ENCODE measurements at regions not wholly inside any gene's neighbourhood (a gene's known extent, or its start where the extent isn't known, plus 50 kb on each side); places are given as distances from the start of the nearest gene placed in this dataset.

GRCh38 chr2:15049096-15049993, 416.8 kb downstream of the LRATD1 start:
- Histone ChIP-seq H3K27ac (no peak overlapping the region), H3K36me3 (replicated peaks in 1 of 2; ENCODE audit: insufficient read depth in 1 of 2, low read depth in 2 of 2) (no peaks in the 10 kb centered on the region), H3K4me3 (no peak overlapping the region), H3K4me1 (peaks cover 24% of the 10 kb centered on the region), H3K27me3 (no peaks in the 10 kb centered on the region), H3K9me3 (no peaks in the 10 kb centered on the region)
- TF ChIP-seq, protein P1, sequence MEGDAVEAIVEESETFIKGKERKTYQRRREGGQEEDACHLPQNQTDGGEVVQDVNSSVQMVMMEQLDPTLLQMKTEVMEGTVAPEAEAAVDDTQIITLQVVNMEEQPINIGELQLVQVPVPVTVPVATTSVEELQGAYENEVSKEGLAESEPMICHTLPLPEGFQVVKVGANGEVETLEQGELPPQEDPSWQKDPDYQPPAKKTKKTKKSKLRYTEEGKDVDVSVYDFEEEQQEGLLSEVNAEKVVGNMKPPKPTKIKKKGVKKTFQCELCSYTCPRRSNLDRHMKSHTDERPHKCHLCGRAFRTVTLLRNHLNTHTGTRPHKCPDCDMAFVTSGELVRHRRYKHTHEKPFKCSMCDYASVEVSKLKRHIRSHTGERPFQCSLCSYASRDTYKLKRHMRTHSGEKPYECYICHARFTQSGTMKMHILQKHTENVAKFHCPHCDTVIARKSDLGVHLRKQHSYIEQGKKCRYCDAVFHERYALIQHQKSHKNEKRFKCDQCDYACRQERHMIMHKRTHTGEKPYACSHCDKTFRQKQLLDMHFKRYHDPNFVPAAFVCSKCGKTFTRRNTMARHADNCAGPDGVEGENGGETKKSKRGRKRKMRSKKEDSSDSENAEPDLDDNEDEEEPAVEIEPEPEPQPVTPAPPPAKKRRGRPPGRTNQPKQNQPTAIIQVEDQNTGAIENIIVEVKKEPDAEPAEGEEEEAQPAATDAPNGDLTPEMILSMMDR (IDR thresholded peaks at IDR 0.05), result peak in 1 of 7 experiments; percentile 5
- TF ChIP-seq POLR2A (IDR thresholded peaks at IDR 0.05), result no peak
- 62 to 79% methylated on average over 6 to 14 of the region's 14 CpGs for WGBS, 2 donors
- intact Hi-C loops (cut with DNase I), result no loop called here
- peak; percentile 23 to 72 (median 56) for DNase-seq
- ATAC-seq, result peak; percentile 62

GRCh38 chr2:15050483-15050882, 418.0 kb downstream of the LRATD1 start:
- DNase-seq (no peak), ATAC-seq (no peak)
- intact Hi-C loops (cut with DNase I), result no loop called here
- TF ChIP-seq, protein P1 (IDR thresholded peaks at IDR 0.05), result no peak
- TF ChIP-seq POLR2A (IDR thresholded peaks at IDR 0.05), result no peak
- H3K27me3 ChIP-seq, result no peaks in the 10 kb centered on the region
- peaks cover 24% of the 10 kb centered on the region for H3K4me1 ChIP-seq
- no peak overlapping the region for H3K4me3 ChIP-seq
- WGBS, 2 donors, result 32 to 41% methylated on average over 4 of the region's 4 CpGs
- no peaks in the 10 kb centered on the region for H3K9me3 ChIP-seq
- no peaks in the 10 kb centered on the region for H3K36me3 ChIP-seq (replicated peaks in 1 of 2; ENCODE audit: insufficient read depth in 1 of 2, low read depth in 2 of 2)
- H3K27ac ChIP-seq, result no peak overlapping the region

DNA sequence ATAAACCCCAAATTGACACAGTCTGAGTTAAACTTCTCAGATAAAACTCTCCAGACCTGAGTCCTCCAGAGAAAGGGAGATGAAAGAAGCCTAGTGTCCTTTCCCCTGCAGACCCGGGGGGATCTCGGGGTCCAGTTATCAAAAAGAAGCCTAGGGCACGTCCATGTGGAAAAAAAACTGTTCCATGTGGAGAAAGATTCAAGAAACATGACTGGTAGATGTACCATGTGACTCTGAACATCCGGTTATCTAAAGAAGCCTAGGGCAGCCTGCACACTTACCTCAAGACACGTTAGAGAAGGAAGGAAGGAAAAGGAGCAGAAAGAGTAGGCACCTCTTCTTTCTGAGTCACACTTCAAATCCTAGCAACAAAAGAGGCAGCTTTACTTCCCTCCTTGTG, 421.0 kb downstream of the LRATD1 start:
- DNase-seq (no peak), ATAC-seq (no peak)
- Histone ChIP-seq H3K4me1 (peaks cover 28% of the 10 kb centered on the region), H3K4me3 (no peak overlapping the region), H3K36me3 (replicated peaks in 1 of 2; ENCODE audit: insufficient read depth in 1 of 2, low read depth in 2 of 2) (no peaks in the 10 kb centered on the region), H3K9me3 (no peaks in the 10 kb centered on the region), H3K27ac (no peak overlapping the region), H3K27me3 (no peaks in the 10 kb centered on the region)
- no peak for TF ChIP-seq POLR2A (IDR thresholded peaks at IDR 0.05)
- TF ChIP-seq, protein P1 (IDR thresholded peaks at IDR 0.05), result no peak
- intact Hi-C loops (cut with DNase I), result no loop called here
- 75 to 76% methylated on average over 5 of the region's 5 CpGs for WGBS, 2 donors

GRCh38 chr2:15058015-15058720, 425.7 kb downstream of the LRATD1 start:
- intact Hi-C loops (cut with DNase I), result no loop called here
- Histone ChIP-seq H3K27ac (no peak overlapping the region), H3K27me3 (no peaks in the 10 kb centered on the region), H3K4me1 (peaks cover 9% of the 10 kb centered on the region), H3K36me3 (replicated peaks in 1 of 2; ENCODE audit: insufficient read depth in 1 of 2, low read depth in 2 of 2) (no peaks in the 10 kb centered on the region), H3K4me3 (no peak overlapping the region), H3K9me3 (no peaks in the 10 kb centered on the region)
- ATAC-seq (no peak), DNase-seq (no peak)
- TF ChIP-seq, protein P1 (IDR thresholded peaks at IDR 0.05), result no peak
- TF ChIP-seq POLR2A (IDR thresholded peaks at IDR 0.05), result no peak
- WGBS, 2 donors, result 72 to 73% methylated on average over 6 of the region's 6 CpGs
